Neural cell (in vitro differentiated cells): ENCODE measurements at regions not wholly inside any gene's neighbourhood (a gene's known extent, or its start where the extent isn't known, plus 50 kb on each side); places are given as distances from the start of the nearest gene placed in this dataset.

ENCODE experiments used
- CTCF ChIP-seq: fragments of 450-650 bp; IDR thresholded peaks from 2 replicates; pipeline ENCODE4 v1.5.1; 2014; ENCODE audit warnings: antibody characterized with exemption, mild to moderate bottlenecking, moderate library complexity; ENCODE audit not compliant: poor library complexity, severe bottlenecking
- EZH2 ChIP-seq: fragments of 200-600, 300-800 bp; shearing (Covaris generic), sonication (generic); IDR thresholded peaks from 2 replicates; pipeline ENCODE4 v1.6.1; 2014; ENCODE audit warnings: antibody characterized with exemption, low read length, borderline replicate concordance, mild to moderate bottlenecking; ENCODE audit not compliant: insufficient read depth, poor library complexity, severe bottlenecking
- POLR2AphosphoS5 ChIP-seq: IDR thresholded peaks from 2 replicates; pipeline ENCODE4 v1.6.1; 2012
- RAD21 ChIP-seq: fragments of 450-650 bp; conservative IDR thresholded peaks from 2 replicates; pipeline ENCODE4 v1.6.1; 2014; ENCODE audit warnings: antibody characterized with exemption, mild to moderate bottlenecking, moderate library complexity
- TAF1 ChIP-seq: IDR thresholded peaks from 2 replicates; pipeline ENCODE4 v1.6.1; 2012; ENCODE audit warnings: low read depth

GRCh38 chr5:19200251-19200650 is 787.7 kb downstream of the CDH18 start:
- TF ChIP-seq EZH2, result no peak
- TF ChIP-seq CTCF, result no peak
- no peak for TF ChIP-seq POLR2AphosphoS5
- no peak for TF ChIP-seq TAF1
- TF ChIP-seq RAD21, result no peak
